GM19025 (cell line): ENCODE measurements at regions not wholly inside any gene's neighbourhood (a gene's known extent, or its start where the extent isn't known, plus 50 kb on each side); places are given as distances from the start of the nearest gene placed in this dataset.

Source experiments
- ATAC-seq: cut with Tn5 transposase; IDR thresholded peaks from one replicate; pipeline ENCODE4 v1.9.1; 2021; ENCODE audit warnings: mild to moderate bottlenecking, low read depth, moderate library complexity; ENCODE audit not compliant: unreplicated experiment

DNA sequence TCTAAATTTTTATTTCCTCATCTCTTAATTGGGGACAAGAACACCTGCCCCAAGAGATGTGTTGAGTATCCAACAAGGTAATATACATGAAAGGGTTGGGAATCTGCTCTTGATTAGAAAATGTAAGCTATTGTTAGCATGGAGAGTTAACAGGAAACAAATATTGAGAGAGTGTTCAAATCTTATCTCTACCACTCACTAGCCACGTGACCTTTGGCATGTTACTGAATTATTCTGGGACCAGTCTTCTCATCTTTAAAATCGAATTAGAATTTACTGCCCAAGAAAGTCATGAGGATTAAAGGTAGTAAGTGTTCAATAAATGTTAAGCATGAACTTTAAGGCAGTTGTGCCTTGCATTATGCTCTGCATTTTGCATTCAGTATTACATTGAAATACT is 184.7 kb downstream of the MID1IP1 start:
- ATAC-seq = no peak

DNA sequence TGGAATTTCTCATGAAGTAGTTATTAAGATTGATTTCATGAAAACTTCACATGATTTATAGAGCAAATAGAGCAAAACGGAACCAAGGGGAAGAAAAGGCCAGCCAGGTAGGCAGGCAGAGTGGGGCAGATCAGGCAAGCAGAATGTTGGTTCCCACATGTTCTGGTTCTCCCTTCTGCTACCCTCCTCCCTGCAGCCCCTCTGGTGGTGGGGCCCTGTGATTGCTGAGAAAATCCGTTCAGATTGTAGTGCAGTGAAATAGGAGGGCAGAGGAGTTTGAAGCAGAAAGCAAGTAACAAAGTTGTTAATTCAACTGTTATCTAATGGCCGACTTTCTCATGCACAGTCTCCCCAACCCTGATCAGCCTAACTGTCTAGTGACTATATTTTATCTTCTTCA is 185.3 kb downstream of the MID1IP1 start:
- ATAC-seq = no peak

DNA sequence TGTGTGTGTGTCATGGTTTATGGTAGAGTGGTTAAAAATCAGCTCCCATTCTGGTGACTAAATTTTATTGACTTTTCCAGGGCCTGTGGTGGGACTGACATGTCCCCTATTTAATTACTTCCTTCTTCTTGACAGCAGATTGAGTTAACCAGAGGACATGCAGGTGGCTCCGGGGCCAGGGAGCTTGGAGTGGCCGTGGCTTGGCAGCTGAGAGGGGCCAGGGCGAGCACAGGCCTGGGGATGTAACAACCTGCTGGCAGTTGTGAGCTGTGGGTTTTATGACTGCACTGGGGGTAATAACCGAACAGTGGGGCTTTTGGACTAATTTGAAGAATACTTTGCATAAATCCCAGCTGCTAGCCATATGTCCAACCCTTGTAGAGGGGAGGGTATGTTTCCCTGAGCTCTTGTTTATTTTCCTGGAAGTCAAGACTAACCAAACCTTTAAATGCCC is 186.0 kb downstream of the MID1IP1 start:
- no peak for ATAC-seq

DNA sequence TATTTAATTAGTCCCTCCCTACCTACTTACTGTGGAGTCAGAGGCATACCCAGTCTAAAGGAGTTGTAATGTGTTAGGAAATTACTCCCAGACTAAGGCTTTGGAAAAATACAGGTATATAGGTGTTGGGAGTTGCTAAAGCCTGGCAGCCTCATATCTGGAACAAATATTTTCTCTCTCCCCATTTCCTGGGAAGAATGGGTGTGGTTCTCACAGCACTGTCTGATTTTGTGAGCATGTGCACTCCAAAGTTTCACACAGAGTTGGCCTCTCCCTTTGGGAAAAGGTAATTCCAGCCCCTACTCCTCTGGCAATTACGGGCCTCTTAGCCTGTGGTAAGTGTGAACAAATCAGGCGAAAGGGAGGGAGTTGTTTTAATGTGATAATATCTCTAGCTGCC is 187.0 kb downstream of the MID1IP1 start:
- no peak for ATAC-seq

DNA sequence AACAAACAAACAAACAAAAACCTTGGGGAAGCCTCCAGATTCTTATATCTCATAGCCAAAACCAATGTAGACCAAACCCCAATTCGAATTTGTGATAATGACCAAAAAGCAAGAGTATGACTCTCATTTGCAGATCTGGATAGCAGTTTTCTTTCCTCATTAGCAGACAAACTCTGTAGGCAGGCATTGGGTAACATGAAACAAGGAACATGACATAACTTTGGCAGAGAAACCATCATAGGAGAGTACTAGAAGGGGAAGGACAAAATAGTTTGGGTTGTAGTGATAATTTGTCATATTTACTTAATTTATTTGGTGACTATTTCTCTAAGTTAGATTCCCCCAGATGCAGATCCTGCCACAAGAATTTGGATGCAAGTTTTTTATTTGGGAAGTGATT is 187.8 kb downstream of the MID1IP1 start:
- no peak for ATAC-seq

DNA sequence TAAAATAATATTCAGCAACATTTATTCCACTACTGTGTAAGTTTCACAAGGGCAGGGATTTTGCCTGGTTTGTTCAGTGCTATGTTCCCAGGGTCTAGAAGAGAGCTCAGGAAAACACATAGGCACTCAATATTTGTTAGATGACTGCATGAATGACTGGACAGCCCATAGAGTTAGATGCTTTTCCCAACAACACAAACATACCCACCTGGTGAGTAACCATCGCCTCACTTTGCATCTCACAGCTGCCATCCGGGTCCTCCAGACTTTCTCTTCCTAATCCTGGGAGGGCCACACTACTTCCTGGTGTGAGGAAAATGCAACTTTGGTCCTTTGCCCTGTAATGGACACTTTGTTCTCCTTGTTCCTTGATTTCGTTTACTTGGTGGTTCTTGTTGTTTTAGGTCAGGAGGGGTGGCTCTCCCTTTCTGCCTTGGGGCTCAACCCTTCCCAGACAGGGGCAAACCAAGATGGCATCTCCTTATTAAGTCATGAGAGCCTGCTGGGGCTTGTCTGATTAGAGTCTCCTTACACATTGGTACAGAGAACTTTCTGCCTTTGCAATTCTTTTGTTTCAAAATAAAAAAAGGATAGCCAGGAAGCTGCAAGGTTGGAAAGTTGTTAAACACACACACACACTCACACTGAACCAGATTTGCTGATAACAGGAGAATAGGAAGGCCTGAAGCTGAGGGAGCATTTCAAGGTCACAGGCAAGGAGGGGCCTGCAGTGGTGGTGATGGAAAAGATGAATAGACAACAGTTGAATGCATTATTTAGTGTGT is 190.6 kb downstream of the MID1IP1 start:
- ATAC-seq = no peak

DNA sequence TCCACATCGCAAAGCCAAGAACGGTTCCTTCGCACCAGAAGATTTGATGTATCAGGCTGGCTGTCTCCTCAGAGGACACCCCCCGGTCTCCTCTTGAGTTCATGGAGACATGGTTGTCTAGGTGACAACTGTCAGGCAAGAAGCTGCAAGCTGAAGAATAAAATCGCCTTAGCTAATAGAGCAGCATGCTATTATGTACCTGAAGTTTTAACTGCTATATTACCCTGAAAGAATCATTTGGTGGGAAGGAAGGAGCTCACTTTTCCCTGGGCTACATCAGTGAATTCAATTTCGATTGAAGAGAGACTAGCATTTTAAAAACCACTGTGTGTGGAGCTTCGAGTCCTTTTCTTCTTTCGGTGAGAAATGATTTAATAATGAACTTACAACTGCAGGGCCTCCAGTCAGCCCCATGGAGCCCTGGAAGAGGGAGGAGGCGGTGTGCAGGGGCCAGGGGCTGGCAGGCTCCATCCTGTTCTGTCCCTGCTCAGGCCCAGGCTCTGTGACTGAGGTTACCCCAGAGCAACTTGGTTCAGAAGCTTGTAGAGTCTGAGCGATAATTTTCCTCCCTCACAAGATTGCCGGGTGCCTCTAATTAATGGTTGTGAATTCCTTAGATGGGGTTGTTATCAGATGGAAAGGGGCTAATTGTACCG is 191.3 kb downstream of the MID1IP1 start:
- no peak for ATAC-seq

DNA sequence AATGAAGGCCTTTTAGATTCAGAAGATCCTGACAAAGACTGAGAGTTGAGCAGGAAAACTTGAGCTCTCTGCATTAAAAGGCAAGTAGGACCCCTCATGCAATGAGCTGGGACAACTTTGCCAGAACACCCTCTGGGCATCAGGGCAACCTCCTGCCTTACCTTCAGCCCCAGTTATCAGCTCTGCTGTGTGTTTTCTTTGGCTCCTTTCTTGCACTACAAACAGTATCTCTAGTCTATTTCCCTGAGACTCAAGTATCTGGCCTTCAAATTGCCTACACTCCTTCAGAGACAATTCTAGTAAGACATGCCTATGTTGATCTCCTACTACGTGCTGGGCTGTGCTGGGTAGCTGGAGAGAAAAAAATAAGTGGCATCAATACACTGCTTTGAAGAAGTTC is 192.2 kb downstream of the MID1IP1 start:
- no peak for ATAC-seq

DNA sequence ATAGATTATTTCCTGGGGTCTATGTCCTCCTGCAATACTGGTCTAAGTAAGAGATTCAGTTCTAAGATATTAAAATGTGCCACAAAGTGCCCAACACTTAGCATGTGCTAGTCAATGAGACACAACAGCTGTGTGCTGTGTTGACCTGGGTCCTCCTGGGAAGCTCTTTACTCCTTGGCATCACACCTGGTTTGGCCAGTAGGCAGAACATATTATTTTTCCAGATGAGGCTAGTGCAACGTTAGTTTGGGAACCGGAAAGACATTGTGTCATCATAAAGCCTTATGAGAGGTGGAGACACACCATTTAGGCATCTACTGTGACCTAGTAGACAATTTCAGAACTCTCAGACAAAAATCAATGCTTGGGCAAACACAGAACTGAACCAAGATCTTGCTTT is 197.8 kb downstream of the MID1IP1 start:
- ATAC-seq = no peak

DNA sequence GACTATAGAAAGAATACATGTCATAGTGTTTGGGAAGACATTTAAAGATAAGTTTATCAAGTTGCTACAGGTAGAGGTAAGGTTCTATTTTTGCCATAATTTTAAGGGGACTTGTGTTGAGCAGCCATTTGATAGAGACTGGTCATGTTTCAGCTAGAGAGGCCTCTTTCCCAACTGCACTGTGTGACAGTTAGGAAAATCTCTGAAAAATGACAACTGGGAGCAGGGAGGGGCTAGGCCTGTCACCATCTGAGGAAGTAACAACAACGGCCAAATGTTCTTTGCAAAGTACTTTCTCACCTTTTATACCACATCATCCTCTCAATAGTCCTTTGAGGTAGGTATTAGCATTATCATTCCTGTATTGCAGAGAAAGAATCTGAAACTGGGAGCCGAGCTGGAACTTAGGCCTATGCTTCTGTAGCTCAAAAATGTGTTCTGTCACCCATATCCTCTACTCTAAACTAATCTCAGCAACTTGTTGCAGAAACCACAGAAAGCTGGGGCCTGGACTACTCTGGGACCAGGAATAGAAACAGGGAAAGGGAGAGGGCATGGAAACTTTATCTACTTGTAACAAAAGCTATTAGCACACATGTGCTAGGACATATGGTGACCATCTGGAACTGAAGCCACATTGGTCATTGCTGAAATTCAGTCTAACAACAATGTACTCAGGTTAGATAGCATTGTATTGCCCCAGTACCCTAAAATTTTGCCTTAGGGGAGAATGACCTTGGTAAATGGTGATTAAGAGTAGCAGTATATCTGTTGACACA is 198.9 kb downstream of the MID1IP1 start:
- ATAC-seq = no peak

DNA sequence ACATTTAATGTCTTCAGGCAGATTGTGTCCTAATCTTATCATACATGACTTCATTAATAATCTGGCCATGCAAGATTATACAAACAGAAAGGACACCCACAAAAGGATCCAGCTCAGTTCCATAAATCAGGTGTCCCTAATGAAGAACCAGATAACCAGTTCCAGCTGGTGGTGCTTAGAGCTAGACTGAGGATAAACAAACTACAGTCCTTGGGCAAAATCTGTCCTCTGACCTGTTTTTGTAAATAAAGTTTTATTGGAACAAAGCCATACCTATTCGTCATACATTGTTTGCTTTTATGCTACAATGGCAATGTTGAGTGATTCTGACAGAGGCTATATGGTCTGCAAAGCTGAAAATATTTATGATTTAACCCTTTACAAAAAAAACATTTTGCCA is 199.5 kb downstream of the MID1IP1 start:
- no peak for ATAC-seq

DNA sequence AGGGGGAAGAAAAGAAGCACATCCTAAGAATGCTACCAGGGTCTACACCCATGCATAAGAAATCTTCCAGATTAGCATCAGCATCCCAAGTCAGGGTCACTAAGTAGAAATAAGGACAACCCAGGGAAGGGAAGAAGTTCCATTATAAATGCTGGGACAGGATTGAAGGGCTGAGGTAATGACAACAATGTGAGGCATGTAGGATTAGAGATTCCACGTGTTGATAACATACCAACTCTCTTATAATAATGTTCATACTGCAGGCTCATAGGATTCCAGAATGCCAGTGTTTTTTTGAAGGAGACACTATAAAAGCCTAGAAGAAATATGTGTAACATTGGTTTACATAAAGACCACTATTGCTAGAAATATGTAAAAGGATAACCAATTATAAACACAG is 201.2 kb downstream of the MID1IP1 start:
- no peak for ATAC-seq

DNA sequence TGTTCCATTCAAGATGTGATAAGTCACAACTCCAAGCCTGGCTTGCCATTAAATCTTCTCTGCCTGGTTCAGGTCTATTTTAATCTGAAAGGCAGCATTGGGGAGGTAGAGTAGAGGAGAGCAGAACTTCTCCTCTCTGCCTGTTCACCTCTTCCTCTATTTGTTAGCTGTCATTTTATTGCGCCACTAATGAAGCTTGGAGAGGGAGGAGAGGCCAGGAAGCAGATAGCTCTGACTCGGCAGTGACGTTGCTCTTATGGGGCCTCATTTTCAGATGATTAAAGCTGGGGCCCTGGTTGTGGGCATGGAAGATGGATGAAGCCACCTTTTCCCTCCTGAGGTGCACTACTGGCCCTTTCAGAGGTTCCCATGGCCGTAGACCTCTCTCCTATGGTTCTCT is 207.3 kb downstream of the MID1IP1 start:
- ATAC-seq = no peak

DNA sequence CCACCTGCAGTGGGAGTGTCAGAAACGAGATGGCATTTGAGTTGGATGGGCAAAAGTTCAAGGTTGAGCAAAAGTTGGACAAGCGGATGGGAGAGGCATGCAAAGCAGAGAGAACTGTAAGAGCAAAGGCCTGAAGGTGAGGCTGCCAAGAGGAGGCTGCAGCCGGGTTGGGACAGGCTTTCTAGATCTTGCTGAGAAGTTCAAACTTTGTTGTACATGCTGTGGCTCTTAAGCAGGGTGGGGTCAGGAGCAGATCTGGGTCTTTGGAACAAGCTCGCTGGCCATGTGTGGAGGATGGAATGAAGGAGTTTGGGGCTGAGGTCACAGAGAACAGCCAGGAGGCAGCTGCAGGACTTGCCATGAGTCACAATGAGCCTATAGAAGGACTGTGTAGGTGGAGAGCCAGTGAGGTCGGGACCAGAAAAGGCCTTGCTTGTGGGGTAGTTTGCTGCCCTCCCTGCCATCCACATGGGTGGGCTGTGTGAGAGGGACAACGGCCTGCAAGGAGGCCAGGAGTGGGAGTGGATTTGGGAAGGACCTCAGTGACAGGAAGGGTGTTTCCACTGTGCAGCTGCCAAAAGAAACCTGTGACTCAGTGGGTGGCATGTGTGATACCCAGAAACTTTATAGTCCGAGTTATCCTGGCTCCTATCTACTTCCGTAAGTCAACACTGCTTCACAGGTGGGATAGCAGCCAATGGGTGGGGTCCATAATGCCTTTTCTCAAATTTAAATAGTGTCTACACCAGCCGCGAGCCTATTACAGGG is 210.4 kb downstream of the MID1IP1 start:
- no peak for ATAC-seq

DNA sequence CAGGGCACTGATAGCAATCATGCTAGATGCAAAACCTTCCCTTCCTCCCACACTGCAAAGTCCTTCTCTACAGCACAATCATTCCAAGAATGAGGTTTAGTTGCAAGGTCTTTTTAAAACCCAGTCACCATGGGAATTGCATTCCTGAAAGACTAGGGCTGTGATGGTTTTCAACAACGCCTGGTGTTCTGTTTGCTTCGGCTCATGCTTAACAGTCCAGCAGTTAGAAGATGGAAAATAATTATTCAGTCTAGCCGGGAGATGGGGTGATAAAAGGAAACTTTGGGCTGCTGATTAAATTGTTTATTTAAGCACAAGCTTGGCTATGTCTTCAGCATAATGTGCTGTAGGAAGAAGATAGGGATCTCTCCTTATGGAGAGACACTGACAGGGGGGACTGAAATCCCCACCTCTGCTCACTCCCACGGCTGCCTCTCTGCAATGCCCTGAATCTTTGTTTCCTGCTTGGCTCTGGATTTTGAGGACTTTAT is 211.4 kb downstream of the MID1IP1 start:
- ATAC-seq = no peak

DNA sequence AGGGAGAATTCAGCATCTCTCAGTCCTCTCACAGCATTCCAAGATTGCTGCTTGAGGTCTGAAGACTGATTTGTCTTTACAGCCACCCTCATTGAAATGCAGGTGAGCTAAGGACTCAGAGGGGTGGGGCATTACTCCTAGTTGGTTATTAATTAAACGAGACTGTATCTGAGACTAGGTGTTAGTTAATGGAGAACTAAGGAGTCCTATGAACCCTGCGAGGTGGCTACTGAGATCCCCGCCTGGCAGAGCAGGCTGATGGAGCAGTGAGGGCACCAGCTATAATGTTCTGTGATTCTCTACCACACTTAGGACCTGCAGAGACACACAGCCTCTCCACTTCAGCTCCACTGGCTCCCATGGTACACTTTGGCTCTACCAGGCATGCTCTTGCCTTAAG is 215.3 kb downstream of the MID1IP1 start:
- ATAC-seq = no peak

DNA sequence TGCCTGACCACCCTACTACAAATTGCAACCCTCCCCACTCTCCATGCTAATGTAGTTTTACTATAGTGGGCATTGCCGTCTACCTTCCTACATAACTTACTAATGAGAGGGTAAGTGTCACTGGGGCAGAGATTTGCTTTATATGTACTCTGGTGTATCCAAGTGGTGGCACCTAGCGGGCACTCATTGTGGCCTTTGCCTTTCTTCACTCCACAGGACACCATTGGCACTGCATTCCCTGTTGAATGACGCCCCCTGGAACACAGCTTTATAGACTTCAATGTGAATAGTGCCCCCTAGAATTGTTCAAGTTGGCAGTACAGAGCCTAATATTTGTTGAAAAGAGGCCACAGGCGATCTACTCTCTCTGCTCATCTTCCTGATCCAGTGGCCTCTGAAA is 215.8 kb downstream of the MID1IP1 start:
- no peak for ATAC-seq

DNA sequence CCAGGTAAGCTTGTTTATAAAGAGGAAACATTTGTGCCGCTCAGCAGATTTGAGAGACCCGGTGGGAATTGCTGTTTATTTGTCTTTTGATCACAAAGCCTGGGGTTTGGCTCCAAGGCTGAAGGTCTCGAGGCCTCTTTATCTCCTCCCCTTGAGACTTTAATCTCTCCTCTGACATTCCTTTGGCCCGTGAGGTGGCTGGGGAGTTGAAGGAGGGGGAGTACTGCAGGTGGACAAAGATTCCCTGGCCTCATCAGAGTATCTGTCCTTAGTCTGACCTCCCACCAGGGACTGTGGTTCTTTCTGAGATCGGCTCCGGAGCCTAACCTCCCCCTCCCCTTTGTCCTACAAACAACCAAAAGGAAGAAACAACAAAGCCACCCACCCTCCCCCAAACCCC is 216.5 kb downstream of the MID1IP1 start:
- ATAC-seq = no peak

DNA sequence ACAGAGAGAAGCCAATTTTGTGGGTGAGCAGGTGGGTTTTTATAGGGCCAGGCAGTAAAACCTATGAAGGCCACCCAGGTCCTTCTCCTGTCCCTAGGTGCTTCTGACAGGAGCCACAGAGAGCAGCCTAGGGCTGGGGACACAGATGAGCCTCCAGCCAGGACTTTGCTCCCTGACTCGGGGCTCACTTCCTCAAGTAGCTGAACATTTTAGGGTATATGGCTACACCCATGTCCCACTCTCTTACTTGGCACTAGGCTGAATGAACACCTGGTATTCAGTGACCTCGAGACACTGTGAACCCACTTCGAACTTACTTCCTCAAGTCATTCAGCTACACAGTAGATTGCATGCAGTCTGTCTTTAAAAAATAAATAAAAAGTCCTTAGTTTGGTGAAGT is 217.3 kb downstream of the MID1IP1 start:
- no peak for ATAC-seq

DNA sequence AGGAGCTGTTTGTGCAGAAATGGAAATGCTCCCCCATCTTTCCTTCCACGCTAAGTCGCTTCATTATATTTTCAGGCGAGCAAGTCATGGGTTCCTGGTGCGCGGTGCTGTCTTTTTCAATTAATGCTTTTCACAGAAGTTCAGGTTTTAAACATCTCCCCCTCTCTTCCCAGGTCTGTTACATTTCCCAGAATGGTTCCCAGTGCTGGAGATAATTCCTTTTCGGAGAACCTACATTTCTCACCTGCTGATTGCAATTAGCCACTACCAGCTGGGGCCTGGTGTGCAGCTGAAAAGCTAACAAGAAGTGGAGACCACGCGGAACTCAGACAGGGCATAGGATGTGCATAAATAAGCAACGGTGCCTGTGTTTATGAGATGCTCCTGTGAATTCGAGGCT is 217.8 kb downstream of the MID1IP1 start:
- no peak for ATAC-seq
